Activated CD8-positive, alpha-beta memory T cell treated with anti-CD3 and anti-CD28 coated beads, Interleukin-2, amount 50 U/mL, for 4 hours (primary cell): ENCODE measurements at regions not wholly inside any gene's neighbourhood (a gene's known extent, or its start where the extent isn't known, plus 50 kb on each side); places are given as distances from the start of the nearest gene placed in this dataset.
A peak's percentile ranks its signal among the peaks of the same experiment; 100 is the strongest.
"Not testable (repeated sequence)": the region's sequence is repeated elsewhere in the genome, so short reads cannot be mapped to it uniquely, and the experiment has no call there.

Source experiments
- DNase-seq: peaks from one replicate; pipeline ENCODE4 v3.0.0-alpha.2; 2020

DNA sequence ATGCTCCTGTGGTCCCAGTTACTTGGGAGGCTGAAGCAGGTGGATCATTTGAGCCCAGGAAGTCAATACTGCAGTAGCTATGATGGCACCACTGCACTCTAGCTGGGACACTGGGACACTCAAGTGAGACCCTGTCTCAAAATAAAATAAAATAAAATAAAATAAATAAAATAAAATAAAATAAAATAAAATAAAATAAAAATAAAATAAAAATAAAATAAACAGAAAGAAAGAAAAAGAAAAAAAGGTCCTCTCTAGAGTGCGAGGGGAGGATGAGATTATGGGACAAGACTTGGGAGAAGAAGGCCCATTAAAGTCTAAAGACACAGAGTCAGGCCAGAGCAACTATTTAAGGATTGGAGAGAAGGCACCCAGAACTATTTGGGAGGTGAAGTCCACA lies 172.5 kb downstream of the IER5 start:
- no peak for DNase-seq

- DNase-seq: no peak
Measured at GRCh38 chr1:181262069-181262468, 173.6 kb downstream of the IER5 start.

- DNase-seq: no peak
Measured at GRCh38 chr1:181263444-181263843, 174.9 kb downstream of the IER5 start.

GRCh38 chr1:181264821-181265220 lies 176.3 kb downstream of the IER5 start:
- DNase-seq: no peak

GRCh38 chr1:181284978-181285377 lies 196.5 kb downstream of the IER5 start:
- DNase-seq: no peak

GRCh38 chr1:181295217-181295616 lies 188.1 kb upstream of the CACNA1E start:
- no peak for DNase-seq

DNA sequence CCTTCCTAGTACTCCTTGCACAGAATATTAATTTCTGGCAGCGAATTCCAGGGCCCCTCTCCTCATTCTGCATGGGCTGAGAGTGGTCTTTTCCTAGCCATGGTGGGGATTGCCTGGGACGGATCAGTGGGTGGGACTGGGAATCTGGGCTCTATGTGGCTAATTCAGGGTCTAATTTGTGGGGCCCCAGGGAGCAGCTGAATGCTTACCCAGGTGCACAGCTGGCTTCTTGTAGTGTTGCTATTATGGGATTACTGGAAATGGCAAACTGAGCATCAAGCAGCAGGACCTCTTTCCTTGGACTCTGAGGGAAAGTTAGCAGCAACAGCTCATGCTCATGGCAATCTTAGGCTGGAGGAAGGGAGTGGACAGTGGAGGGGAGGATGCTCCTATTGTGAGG lies 187.1 kb upstream of the CACNA1E start:
- no peak for DNase-seq

GRCh38 chr1:181308098-181308497 lies 175.2 kb upstream of the CACNA1E start:
- no peak for DNase-seq

DNA sequence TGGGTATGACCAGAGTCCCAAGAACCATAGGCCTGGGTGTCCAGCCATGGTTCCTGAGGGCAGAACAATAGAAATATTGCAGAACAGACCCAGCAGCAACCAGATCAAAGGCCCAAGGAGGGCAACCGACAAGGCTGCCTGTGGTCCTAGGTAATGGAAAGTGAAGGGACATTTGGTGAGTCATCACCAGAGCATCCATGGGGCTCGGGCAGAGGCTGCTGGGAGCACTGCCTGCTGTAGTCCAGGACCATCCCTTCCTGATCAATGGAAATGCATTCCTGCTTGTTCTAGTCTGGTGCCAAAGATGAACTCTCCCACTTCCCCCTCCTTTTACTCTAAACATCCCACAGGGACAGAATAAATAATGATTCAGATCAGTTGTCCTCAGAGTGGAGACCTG lies 172.8 kb upstream of the CACNA1E start:
- DNase-seq: no peak

GRCh38 chr1:181312946-181313345 lies 170.4 kb upstream of the CACNA1E start:
- no peak for DNase-seq

GRCh38 chr1:181313466-181313865 lies 169.9 kb upstream of the CACNA1E start:
- DNase-seq: no peak

- no peak for DNase-seq
Measured at GRCh38 chr1:181314010-181314409, 169.3 kb upstream of the CACNA1E start.

GRCh38 chr1:181314959-181315358 lies 168.4 kb upstream of the CACNA1E start:
- DNase-seq: no peak

DNA sequence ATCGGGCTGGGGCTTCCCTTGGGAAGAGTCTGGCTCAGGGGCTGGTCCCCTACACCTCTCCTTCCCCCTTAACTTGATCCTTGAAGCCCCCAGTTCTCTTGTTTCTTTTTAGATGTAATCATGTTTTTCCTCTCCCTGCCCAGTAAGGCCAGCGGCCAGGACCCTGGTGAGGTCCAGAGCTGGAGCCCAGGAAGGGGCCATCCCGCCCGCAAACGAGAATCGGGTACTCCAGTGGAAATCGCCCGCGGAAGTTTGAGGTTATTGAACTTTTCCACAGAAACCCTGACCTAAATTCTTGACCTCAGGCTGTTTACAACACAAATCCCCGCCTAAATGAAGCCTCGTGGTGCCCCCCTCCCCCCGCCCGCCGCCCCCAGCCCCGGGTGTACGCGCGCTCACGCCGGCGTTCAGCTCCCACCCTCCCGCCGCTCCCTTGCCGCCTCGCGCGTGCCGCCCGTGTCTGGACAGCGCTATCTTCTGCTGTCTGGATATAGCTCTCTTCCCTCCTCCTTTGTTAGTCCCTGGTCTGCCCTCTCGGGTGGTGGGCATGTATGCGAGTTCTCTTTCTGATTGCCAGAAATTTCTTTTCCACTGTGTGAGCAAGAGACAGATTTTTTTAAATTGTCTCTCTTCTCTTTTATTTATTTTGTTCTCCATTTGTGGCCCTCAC lies 165.9 kb upstream of the CACNA1E start:
- no peak for DNase-seq

- peak; percentile 18 for DNase-seq
Measured at GRCh38 chr1:181318022-181318857, 165.1 kb upstream of the CACNA1E start.

- peak; percentile 44 for DNase-seq
Measured at GRCh38 chr1:181318858-181319235, 164.5 kb upstream of the CACNA1E start.

DNA sequence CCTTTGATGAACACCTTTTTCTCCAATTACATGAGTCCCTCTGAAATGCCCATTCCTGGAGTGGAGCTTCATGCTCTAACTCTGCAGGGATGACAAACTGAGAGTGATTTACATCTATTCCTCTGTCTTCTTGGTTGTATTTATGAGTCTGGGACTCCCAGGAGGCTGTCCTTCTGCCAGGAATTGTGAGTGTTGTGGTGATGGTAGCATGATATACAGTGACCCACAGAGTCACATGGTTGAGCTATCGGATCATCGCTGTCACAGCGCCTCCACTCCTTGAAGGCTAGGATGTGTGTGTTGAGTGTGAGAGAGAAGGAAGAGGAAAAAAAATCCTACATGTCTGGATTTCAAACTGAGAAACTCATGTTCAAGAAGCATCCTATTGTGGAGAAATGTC lies 163.4 kb upstream of the CACNA1E start:
- DNase-seq: no peak

DNA sequence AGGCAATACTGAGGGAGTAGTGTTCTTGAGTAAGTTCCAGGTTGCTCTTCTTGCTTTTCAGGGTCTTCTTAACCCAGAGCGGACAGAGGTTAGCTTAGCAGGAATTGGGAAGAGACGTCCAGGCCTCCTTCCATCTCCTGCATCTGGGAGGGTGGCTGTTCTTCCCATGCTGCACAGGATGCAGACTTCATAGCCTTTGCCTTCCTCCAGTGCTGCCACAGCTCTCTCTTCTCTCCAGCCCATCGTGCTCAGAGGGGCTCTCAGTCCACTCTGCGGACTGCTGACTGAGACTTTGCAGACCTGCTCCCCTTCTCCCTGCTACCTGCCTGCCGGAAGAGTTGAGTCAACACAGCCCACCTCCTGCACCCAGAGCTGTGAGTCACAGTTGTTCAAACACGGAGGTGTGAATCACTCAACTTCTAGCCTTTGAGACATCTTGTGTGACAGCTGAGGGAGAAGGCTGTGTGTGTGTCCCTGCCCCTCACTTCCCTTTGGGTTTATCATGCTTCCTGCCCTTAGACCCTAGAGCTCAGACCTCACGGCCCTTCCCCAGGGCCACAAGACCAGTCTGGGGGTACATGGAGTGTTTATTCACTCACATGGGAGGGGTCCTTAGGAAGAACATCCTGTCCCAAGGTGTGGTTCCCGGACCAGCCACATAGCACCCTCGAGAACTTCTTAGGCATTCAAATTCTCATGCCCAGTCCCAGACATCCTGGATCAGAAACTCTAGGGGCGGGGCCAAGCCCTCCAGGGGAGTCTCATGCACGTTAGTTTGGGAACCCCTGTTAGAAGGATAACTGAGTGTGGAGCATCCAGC lies 158.3 kb upstream of the CACNA1E start:
- DNase-seq: peak; percentile 64

DNA sequence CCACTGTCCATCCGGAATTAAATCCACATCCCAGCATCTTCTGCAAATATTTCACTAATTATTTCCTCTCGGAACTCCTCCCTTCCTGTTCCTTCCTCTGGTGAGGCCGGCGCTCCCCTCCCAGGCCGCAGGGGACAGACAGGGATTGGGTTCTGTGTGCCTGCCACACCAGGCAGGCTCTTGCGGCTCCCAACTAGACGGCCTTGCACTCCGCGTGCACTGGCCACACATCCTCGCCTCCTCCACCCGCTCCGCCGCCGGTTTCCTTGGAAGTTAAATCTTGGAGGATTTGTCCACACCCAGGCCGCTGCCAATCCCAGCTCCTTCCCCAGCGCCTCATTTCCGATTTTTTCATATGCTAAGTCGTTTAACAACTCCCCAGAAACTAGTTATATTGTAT lies 157.6 kb upstream of the CACNA1E start:
- not testable (repeated sequence) for DNase-seq

DNA sequence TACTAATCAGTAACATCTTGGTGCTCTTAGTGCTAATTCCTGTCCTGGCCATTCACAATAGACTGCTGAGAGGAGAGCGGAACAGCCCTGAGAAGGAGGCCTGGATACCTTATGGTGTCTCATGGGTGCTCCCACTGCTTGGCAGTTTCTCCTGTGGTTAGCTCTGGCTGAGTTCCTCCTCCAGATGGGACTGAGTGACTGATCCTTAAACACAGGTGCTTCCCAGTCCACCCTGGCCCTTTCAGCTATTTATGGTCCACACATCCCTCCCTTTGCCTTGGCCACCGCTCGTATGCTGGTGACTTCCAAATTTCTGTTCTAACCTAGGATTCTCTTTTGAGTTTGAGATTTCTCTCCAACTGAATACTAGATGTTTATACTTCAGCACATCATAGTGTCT lies 157.0 kb upstream of the CACNA1E start:
- DNase-seq: no peak

DNA sequence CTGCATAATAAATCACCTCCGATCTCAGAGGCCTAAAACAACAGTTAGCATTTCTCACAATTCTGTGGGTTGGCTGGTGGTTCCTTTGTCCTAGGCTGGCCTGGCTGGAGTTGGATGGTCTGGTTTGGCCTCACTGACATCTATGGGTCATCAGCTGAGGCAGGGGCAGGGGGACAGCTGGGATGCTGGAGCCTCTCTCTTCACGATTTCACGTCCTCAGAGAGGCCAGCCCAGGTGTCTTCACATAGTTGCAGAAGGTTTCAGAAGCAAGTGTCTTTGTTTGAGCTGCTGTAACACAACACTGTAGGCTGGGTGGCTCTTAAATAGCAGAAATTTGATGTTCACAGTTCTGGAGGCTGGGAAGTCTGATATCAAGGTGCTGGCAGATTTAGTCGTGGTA lies 155.5 kb upstream of the CACNA1E start:
- DNase-seq: no peak

DNA sequence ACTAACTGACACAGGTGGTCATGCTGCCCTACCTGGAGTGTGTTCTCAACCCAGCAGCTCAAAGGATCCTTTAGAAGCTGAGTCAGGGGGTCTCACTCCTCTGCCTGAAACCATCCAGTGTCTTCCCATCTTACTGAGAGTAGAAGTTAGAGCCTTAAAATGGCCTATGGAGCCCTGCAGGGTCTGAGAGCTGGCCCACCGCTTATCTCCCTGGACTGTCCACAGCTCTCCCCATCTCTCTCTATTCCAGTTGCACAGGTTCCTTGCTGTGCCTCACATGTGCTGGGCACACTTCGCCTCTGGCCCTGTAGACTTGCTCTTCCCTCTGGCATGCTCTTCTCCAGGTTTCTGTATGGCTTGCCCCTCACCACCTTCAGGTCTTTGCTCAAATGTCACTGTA lies 148.6 kb upstream of the CACNA1E start:
- no peak for DNase-seq

DNA sequence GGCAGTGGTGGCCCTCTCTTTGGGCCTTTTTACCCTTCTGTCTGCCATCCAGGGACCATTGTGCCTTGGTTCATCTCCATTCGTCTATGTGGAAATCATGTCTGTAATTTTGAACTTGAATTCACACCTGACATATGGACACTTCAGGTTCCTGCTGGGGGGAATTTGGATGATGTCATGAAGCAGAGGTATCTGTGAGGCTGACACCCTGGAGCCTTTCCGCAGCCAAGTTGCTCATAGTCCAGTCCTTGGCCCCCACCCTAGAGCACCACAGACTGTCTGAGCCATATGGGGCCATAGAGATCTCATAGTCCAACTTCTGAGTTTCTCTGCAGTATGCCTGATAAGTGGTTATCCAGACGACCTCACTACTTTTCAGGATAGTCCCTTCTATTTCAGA lies 147.7 kb upstream of the CACNA1E start:
- no peak for DNase-seq
